HG03095 (cell line): ENCODE measurements at regions not wholly inside any gene's neighbourhood (a gene's known extent, or its start where the extent isn't known, plus 50 kb on each side); places are given as distances from the start of the nearest gene placed in this dataset.

Source experiments
- ATAC-seq: cut with Tn5 transposase; IDR thresholded peaks from one replicate; pipeline ENCODE4 v1.9.1; 2021; ENCODE audit warnings: moderate library complexity; ENCODE audit not compliant: unreplicated experiment

- ATAC-seq, result no peak
These were observed 73.8 kb upstream of the HAAO start for GRCh38 chr2:42865884-42866881.

- no peak for ATAC-seq
These were observed 72.4 kb upstream of the HAAO start for GRCh38 chr2:42864641-42865280.

- ATAC-seq, result no peak
These were observed 71.8 kb upstream of the HAAO start for GRCh38 chr2:42864222-42864621.

GRCh38 chr2:42863751-42864150 lies 71.4 kb upstream of the HAAO start:
- ATAC-seq, result no peak

- no peak for ATAC-seq
These were observed 70.9 kb upstream of the HAAO start for GRCh38 chr2:42863320-42863719.

- no peak for ATAC-seq
These were observed 70.3 kb upstream of the HAAO start for GRCh38 chr2:42862669-42863185.

GRCh38 chr2:42861321-42861720 lies 68.9 kb upstream of the HAAO start:
- ATAC-seq, result no peak

GRCh38 chr2:42860319-42861094 lies 68.1 kb upstream of the HAAO start:
- no peak for ATAC-seq

- no peak for ATAC-seq
These were observed 67.4 kb upstream of the HAAO start for GRCh38 chr2:42859791-42860190.

GRCh38 chr2:42859006-42859552 lies 66.7 kb upstream of the HAAO start:
- no peak for ATAC-seq

GRCh38 chr2:42858140-42859005 lies 66.0 kb upstream of the HAAO start:
- no peak for ATAC-seq

- no peak for ATAC-seq
These were observed 64.7 kb upstream of the HAAO start for GRCh38 chr2:42856891-42857632.

- ATAC-seq, result no peak
These were observed 63.9 kb upstream of the HAAO start for GRCh38 chr2:42856106-42856860.

- no peak for ATAC-seq
These were observed 63.0 kb upstream of the HAAO start for GRCh38 chr2:42855221-42855970.

- no peak for ATAC-seq
These were observed 61.9 kb upstream of the HAAO start for GRCh38 chr2:42854207-42854818.

GRCh38 chr2:42853549-42854206 lies 61.3 kb upstream of the HAAO start:
- no peak for ATAC-seq

GRCh38 chr2:42852798-42853197 lies 60.4 kb upstream of the HAAO start:
- ATAC-seq, result no peak
